Uterus (tissue), 2 donors: ENCODE measurements at regions not wholly inside any gene's neighbourhood (a gene's known extent, or its start where the extent isn't known, plus 50 kb on each side); places are given as distances from the start of the nearest gene placed in this dataset.

Experiments used
- POLR2A ChIP-seq, 2 donors: fragments of 450-650 bp; IDR thresholded peaks; one replicate each; pipeline ENCODE4 v1.6.1; 2016; ENCODE audit warnings: antibody characterized with exemption in 2 of 2, mild to moderate bottlenecking in 1 of 2, moderate library complexity in 1 of 2
- TF ChIP-seq, protein P1 (sequence below), 4 experiments: fragments of 200-600 bp in 2 of 4; fragments of 450-650 bp in 2 of 4; sonication (generic) in 2 of 4; IDR thresholded peaks; one replicate each; pipeline ENCODE4 v1.5.1; 2016 to 2019; ENCODE audit warnings: antibody characterized with exemption in 4 of 4, mild to moderate bottlenecking in 2 of 4, moderate library complexity in 1 of 4

DNA sequence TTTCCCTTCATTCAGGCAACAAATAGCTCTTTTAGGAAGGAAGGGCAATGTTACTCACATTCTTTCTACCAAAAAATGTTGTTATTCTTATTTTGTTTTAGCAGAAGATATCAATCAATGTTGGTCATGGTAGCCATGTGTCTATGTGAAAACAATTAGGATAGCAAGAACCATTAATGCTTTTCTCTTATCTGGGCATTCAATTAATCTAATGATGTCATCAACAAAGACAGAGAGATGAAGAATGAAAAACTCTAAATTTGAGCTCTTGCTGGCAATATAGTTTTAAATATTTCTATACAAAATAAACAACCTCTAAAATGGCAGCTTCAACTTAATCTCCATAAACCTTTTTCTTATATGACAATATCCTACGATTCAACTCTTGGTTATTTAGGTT, 353.7 kb upstream of the ANKRD30A start:
- TF ChIP-seq, protein P1, sequence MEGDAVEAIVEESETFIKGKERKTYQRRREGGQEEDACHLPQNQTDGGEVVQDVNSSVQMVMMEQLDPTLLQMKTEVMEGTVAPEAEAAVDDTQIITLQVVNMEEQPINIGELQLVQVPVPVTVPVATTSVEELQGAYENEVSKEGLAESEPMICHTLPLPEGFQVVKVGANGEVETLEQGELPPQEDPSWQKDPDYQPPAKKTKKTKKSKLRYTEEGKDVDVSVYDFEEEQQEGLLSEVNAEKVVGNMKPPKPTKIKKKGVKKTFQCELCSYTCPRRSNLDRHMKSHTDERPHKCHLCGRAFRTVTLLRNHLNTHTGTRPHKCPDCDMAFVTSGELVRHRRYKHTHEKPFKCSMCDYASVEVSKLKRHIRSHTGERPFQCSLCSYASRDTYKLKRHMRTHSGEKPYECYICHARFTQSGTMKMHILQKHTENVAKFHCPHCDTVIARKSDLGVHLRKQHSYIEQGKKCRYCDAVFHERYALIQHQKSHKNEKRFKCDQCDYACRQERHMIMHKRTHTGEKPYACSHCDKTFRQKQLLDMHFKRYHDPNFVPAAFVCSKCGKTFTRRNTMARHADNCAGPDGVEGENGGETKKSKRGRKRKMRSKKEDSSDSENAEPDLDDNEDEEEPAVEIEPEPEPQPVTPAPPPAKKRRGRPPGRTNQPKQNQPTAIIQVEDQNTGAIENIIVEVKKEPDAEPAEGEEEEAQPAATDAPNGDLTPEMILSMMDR (IDR thresholded peaks at IDR 0.05) = no peak
- no peak for TF ChIP-seq POLR2A (IDR thresholded peaks at IDR 0.05)
